Keratinocyte (primary cell): ENCODE measurements at regions not wholly inside any gene's neighbourhood (a gene's known extent, or its start where the extent isn't known, plus 50 kb on each side); places are given as distances from the start of the nearest gene placed in this dataset.

Source experiments
- DNase-seq: peaks from one replicate; pipeline ENCODE4 v3.0.0-alpha.2; 2011; ENCODE audit warnings: low read depth, missing footprints, low spot score
- FAIRE-seq: peaks from 2 replicates; lab custom pipeline; 2011; peaks lifted over from hg19 to GRCh38; lab: Jason Lieb, UNC
- H2AFZ ChIP-seq: 2 replicates; pipeline ENCODE4 v1.6.0; 2012; ENCODE audit warnings: low read length, control low read depth, inconsistent platforms; ENCODE audit not compliant: control insufficient read depth
- H3K27ac ChIP-seq: 2 replicates; pipeline ENCODE4 v1.5.1; 2011; ENCODE audit warnings: low read length; ENCODE audit not compliant: control insufficient read depth, insufficient read depth
- H3K27me3 ChIP-seq: 3 replicates; pipeline ENCODE4 v1.6.0; 2011; ENCODE audit warnings: low read length; ENCODE audit not compliant: control insufficient read depth, insufficient read depth; ENCODE audit errors: extremely low read depth
- H3K36me3 ChIP-seq, 2 experiments: 2 replicates in 1 of 2; 3 replicates in 1 of 2; pipeline ENCODE4 v1.5.1; 2011; ENCODE audit warnings: low read length in 2 of 2, mild to moderate bottlenecking in 1 of 2; ENCODE audit not compliant: control insufficient read depth in 2 of 2, insufficient read depth in 2 of 2; ENCODE audit errors: extremely low read depth in 1 of 2
- H3K4me1 ChIP-seq: 3 replicates; pipeline ENCODE4 v1.5.1; 2011; ENCODE audit warnings: low read length; ENCODE audit not compliant: control insufficient read depth, insufficient read depth; ENCODE audit errors: extremely low read depth
- H3K4me2 ChIP-seq: 3 replicates; pipeline ENCODE4 v1.6.0; 2011; ENCODE audit warnings: low read depth, low read length; ENCODE audit not compliant: control insufficient read depth, insufficient read depth; ENCODE audit errors: extremely low read depth
- H3K4me3 ChIP-seq, 3 experiments: fragments of 200-600 bp in 1 of 3; sonication (generic) in 1 of 3; 2 replicates in 2 of 3; 3 replicates in 1 of 3; pipeline ENCODE4 v1.5.1; 2011 to 2016; ENCODE audit warnings: low read length in 3 of 3, mild to moderate bottlenecking in 3 of 3, control low read depth in 2 of 3, inconsistent platforms in 1 of 3, low read depth in 1 of 3, mixed read lengths in 1 of 3, mixed run types in 1 of 3, moderate library complexity in 1 of 3; ENCODE audit not compliant: control insufficient read depth in 2 of 3, insufficient read depth in 2 of 3; ENCODE audit errors: extremely low read depth in 1 of 3
- H3K79me2 ChIP-seq: 2 replicates; pipeline ENCODE4 v1.6.0; 2012; ENCODE audit warnings: low read length; ENCODE audit not compliant: control insufficient read depth, insufficient read depth
- H3K9ac ChIP-seq: 3 replicates; pipeline ENCODE4 v1.6.0; 2011; ENCODE audit warnings: low read length; ENCODE audit not compliant: control insufficient read depth, insufficient read depth; ENCODE audit errors: extremely low read depth
- H3K9me1 ChIP-seq: 3 replicates; pipeline ENCODE4 v1.6.0; 2011; ENCODE audit warnings: low read length; ENCODE audit not compliant: control insufficient read depth, insufficient read depth; ENCODE audit errors: extremely low read depth
- H3K9me3 ChIP-seq: 2 replicates; pipeline ENCODE4 v1.5.1; 2012; ENCODE audit warnings: low read depth, low read length; ENCODE audit not compliant: control insufficient read depth
- H4K20me1 ChIP-seq: 3 replicates; pipeline ENCODE4 v1.6.0; 2011; ENCODE audit warnings: low read length; ENCODE audit not compliant: control insufficient read depth, insufficient read depth; ENCODE audit errors: extremely low read depth
- EZH2 ChIP-seq: IDR thresholded peaks from one replicate; pipeline ENCODE4 v1.6.1; 2012; ENCODE audit warnings: inconsistent platforms, mild to moderate bottlenecking, low read length, moderate library complexity
- dilution Hi-C: fragments of 300-500 bp; cut with MboI; formaldehyde crosslinking; loops from one replicate; pipeline ENCODE4 v1.7.0; 2020; ENCODE audit warnings: low sequenced_read_pairs; ENCODE audit not compliant: extremely low pct_ligation_motif_present
- TF ChIP-seq, protein P1 (sequence below), 3 experiments: IDR thresholded peaks in 1 of 3; conservative IDR thresholded peaks in 1 of 3; optimal IDR thresholded peaks in 1 of 3; 2 replicates in 2 of 3; 3 replicates in 1 of 3; pipeline versions ENCODE3 to v1.5.1; 2011; ENCODE audit warnings: low read length in 3 of 3, mild to moderate bottlenecking in 3 of 3, moderate library complexity in 2 of 3, control low read depth in 1 of 3, inconsistent platforms in 1 of 3; ENCODE audit not compliant: insufficient read depth in 2 of 3; ENCODE audit errors: extremely low read depth in 1 of 3

GRCh38 chr14:89588840-89589296 is 171.8 kb upstream of the FOXN3 start:
- no peaks in the 10 kb centered on the region for H3K9me3 ChIP-seq
- no peaks in the 10 kb centered on the region for H3K79me2 ChIP-seq
- no peak overlapping the region for H3K4me3 ChIP-seq
- H3K4me2 ChIP-seq = no peak overlapping the region
- H3K36me3 ChIP-seq = no peaks in the 10 kb centered on the region
- H2AFZ ChIP-seq = no peak overlapping the region
- H3K27me3 ChIP-seq = no peaks in the 10 kb centered on the region
- peaks cover 2% of the 10 kb centered on the region for H4K20me1 ChIP-seq
- H3K4me1 ChIP-seq = no peaks in the 10 kb centered on the region
- TF ChIP-seq, protein P1, sequence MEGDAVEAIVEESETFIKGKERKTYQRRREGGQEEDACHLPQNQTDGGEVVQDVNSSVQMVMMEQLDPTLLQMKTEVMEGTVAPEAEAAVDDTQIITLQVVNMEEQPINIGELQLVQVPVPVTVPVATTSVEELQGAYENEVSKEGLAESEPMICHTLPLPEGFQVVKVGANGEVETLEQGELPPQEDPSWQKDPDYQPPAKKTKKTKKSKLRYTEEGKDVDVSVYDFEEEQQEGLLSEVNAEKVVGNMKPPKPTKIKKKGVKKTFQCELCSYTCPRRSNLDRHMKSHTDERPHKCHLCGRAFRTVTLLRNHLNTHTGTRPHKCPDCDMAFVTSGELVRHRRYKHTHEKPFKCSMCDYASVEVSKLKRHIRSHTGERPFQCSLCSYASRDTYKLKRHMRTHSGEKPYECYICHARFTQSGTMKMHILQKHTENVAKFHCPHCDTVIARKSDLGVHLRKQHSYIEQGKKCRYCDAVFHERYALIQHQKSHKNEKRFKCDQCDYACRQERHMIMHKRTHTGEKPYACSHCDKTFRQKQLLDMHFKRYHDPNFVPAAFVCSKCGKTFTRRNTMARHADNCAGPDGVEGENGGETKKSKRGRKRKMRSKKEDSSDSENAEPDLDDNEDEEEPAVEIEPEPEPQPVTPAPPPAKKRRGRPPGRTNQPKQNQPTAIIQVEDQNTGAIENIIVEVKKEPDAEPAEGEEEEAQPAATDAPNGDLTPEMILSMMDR (optimal IDR thresholded peaks at IDR 0.05 in 1 of 3, IDR thresholded peaks at IDR 0.05 in 1 of 3, conservative IDR thresholded peaks at IDR 0.05 in 1 of 3; ENCODE audit: extremely low read depth in 1 of 3, insufficient read depth in 2 of 3, low read length in 3 of 3) = no peak
- TF ChIP-seq EZH2 = no peak
- no peak overlapping the region for H3K9ac ChIP-seq
- H3K9me1 ChIP-seq = no peaks in the 10 kb centered on the region
- dilution Hi-C loops = no loop called here
- FAIRE-seq = no peak
- no peak overlapping the region for H3K27ac ChIP-seq
- DNase-seq = no peak

DNA sequence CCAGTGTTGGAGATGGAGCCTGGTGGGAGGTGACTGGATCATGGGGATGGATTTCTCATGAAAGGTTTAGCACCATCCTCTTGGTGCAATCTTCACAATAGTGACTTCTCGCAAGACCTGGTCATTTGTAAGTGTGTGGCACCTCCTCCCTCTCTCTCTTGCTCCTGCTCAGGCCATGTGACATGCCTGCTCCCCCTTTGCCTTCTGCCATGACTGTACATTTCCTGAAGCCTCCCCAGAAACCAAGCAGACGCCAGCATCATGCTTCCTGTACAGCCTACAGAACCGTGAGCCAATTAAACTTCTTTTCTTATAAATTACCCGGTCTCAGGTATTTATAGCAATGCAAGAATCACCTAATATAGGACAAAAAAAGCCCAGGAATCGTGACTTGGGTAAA is 171.0 kb upstream of the FOXN3 start:
- Histone ChIP-seq H3K9me1 (no peaks in the 10 kb centered on the region), H3K79me2 (no peaks in the 10 kb centered on the region), H3K4me3 (no peak overlapping the region), H3K9ac (no peak overlapping the region), H4K20me1 (peaks cover 2% of the 10 kb centered on the region), H3K4me2 (no peak overlapping the region), H3K27me3 (no peaks in the 10 kb centered on the region), H3K4me1 (no peaks in the 10 kb centered on the region), H3K27ac (no peak overlapping the region), H3K36me3 (no peaks in the 10 kb centered on the region), H3K9me3 (no peaks in the 10 kb centered on the region), H2AFZ (no peak overlapping the region)
- TF ChIP-seq EZH2 = no peak
- TF ChIP-seq, protein P1 (optimal IDR thresholded peaks at IDR 0.05 in 1 of 3, IDR thresholded peaks at IDR 0.05 in 1 of 3, conservative IDR thresholded peaks at IDR 0.05 in 1 of 3; ENCODE audit: extremely low read depth in 1 of 3, insufficient read depth in 2 of 3, low read length in 3 of 3) = no peak
- FAIRE-seq (no peak), DNase-seq (no peak)
- dilution Hi-C loops = no loop called here
